NCI-H748 (cell line): ENCODE measurements at regions not wholly inside any gene's neighbourhood (a gene's known extent, or its start where the extent isn't known, plus 50 kb on each side); places are given as distances from the start of the nearest gene placed in this dataset.

ENCODE experiments used
- DNase-seq: peaks from one replicate; lab custom pipeline; 2025; ENCODE audit not compliant: unreplicated experiment; lab: John Stamatoyannopoulos, UW

DNA sequence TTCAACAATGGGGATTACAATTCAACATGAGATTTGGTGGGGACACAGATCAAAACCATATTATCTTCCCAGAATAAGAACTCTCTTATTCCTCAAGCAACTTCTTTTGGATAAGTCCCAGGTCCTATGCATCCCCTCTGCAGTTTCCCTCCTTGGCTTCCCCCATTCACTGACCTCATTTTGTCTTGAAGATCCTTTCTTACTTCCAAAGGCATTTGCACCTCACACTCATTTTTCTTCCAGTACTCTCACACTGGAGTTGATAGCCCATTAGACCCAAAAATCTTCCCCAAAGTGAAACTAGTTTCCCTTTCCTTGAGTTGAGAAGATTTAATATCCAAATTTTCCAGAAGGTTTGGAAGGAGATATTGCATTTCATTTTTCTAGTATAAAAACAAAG lies 178.0 kb upstream of the DAPK1 start:
- DNase-seq = no peak

- no peak for DNase-seq
Measured at GRCh38 chr9:87320146-87320884, 177.4 kb upstream of the DAPK1 start.

- no peak for DNase-seq
Measured at GRCh38 chr9:87322840-87323635, 174.6 kb upstream of the DAPK1 start.

GRCh38 chr9:87323928-87324327 lies 173.7 kb upstream of the DAPK1 start:
- DNase-seq = no peak

- peak; percentile 61 for DNase-seq
Measured at GRCh38 chr9:87324613-87325194, 173.0 kb upstream of the DAPK1 start.

GRCh38 chr9:87327575-87328125 lies 170.0 kb upstream of the DAPK1 start:
- DNase-seq = no peak

DNA sequence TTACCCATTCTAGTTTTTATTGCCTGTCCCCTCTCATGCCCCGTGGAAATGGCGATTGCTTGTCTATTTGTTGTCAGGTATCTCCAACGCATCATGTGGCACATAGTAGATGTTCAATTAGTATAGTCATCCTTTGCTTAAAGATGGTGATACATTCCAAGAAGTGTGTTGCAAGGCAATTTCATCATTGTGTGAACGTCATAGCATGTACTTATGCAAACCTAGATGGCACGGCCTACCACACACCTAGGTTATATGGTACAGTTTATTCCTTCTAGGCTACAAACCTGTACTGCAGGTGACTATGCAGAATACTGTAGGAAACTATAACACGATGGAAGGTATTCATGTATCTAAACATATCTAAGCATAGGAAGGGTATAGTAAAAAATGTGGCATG lies 163.9 kb upstream of the DAPK1 start:
- no peak for DNase-seq

DNA sequence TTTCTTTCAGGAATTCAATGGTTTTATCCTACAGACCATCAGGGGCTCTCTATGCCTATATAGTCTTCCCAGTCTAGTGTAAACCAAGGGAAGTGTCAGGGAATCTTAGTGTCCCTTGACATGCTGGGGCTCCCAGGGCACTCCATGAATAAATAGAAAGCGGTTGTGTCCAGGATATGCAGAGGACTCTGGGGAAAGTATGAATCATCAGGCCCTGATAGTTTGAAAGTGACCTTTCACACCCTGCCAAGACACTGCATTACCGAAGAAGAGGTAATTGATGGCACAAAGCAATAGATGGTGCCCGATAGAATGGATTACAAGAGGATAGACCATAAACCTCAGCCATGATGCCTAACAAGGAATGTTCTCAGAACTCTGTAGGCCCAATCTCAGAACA lies 163.3 kb upstream of the DAPK1 start:
- no peak for DNase-seq

DNA sequence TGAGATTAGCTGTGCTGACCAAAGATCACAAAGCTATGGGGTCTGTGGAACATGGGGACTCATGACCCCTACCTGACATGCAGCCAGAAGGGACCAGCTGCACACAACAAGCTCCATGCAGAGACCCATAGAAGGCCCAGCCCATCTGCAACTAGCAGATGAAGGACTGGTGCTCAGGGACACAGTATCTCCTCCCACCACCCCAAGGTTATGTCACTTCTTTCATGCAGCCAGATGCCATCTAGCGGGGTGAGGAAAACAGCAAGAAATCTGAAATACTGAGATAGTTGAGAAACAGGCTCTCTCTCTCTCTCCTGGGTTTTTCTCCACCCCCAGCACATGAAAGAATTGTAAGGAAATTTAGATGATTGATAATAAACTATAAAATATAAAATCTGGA lies 161.3 kb upstream of the DAPK1 start:
- DNase-seq = peak; percentile 14

- DNase-seq = peak; percentile 80
Measured at GRCh38 chr9:87336914-87337333, 160.7 kb upstream of the DAPK1 start.

DNA sequence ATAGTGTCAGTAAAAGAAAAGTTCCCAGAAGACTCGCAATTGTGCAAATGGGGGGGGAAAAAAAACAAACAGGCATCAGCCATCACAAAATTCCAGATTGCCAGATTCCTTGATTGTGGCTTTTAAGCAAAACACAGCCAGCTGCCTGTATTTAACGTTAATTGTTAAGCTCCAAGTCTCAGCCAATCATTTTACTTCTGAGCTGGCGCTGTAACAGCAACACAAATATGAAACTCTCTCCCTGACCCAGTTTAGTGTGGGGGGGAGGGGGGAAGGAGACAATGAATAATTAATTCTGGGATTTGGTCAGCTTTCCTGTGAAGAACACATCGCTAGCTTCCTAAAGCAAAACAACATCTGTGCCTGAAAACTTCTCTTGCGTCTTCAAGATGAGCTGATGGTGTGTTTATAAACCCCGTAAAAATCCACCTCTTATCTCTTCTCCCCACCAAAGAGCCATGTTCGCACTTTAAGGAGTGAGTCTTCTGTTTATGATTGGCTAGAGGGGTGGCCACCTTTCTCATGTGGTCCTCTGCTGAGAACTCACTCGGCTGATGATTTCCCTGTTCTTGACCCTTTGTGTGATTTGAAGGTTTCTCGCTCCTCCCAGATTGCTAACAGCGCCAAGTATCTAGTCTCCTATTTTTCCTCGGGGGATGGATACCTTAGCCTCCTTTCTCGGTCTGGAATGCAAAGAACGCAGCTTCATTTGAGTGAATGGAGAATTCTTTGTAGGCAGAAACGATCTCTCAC lies 160.2 kb upstream of the DAPK1 start:
- peak; percentile 70 for DNase-seq

- DNase-seq = peak; percentile 41
Measured at GRCh38 chr9:87338088-87338989, 159.3 kb upstream of the DAPK1 start.

- no peak for DNase-seq
Measured at GRCh38 chr9:87340391-87340790, 157.3 kb upstream of the DAPK1 start.

- DNase-seq = no peak
Measured at GRCh38 chr9:87342743-87343142, 154.9 kb upstream of the DAPK1 start.

- peak; percentile 10 for DNase-seq
Measured at GRCh38 chr9:87343816-87344430, 153.7 kb upstream of the DAPK1 start.

GRCh38 chr9:87346061-87346665 lies 151.5 kb upstream of the DAPK1 start:
- DNase-seq = no peak

DNA sequence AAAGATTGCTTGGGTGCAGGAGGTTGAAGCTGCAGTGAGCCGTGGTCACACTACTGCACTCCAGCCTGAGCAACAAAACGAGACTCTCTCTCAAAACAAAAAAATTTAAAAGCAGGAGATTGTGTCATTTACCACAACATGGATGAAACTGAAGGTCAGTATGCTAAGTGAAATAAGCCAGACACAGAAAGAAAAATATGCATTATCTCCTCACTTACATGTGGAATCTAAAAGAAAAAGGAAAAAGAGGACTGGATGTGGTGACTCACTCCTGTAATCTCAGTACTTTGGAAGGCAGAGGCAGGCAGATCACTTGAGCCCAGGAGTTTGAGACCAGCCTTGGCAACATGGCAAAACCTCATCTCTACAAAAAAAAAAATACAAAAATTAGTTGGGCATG lies 146.8 kb upstream of the DAPK1 start:
- no peak for DNase-seq

- DNase-seq = no peak
Measured at GRCh38 chr9:87353301-87353700, 144.4 kb upstream of the DAPK1 start.

DNA sequence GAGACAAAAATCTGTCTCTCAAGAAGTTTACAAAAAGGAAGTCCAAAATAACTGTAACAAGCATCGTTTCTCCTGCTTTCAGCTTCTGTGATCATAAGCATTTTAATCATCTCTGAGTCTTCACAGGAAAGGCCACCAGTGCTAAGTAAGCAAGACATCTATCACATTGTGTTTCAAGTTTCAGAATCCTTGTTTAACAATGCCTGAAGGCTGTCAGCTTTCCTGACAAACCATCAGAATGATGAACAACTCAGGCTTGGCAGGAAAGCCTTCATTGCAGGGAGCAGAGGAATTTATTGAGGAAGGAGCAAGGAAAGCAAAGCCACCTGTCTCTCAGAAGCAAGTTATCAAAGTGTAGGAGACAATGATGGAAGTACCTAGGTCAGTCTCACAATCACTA lies 143.5 kb upstream of the DAPK1 start:
- no peak for DNase-seq
